GM18519 (cell line): ENCODE measurements at regions not wholly inside any gene's neighbourhood (a gene's known extent, or its start where the extent isn't known, plus 50 kb on each side); places are given as distances from the start of the nearest gene placed in this dataset.

ENCODE experiments used
- ATAC-seq: cut with Tn5 transposase; IDR thresholded peaks from one replicate; pipeline ENCODE4 v1.9.1; 2021; ENCODE audit warnings: mild to moderate bottlenecking, moderate library complexity; ENCODE audit not compliant: unreplicated experiment, low FRiP score

DNA sequence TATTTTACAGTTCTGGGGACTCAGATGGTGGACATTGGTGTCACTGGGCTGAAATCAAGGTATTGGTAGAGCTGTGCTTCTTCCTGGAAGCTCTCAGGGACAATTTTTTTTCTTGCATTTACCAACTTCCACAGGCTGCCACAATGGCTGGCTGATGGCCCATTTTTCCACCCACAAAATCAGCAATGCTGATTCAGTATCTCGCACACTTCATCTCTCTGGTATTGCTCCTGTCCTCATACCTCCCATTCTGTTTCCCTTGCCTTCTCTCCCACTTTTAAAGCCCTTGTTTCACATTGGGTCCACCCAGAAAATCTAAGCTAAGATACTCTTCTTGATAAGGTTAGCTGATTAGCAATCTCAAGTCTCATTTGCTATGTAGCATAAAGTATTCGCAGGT lies 530.9 kb upstream of the POM121L12 start:
- no peak for ATAC-seq

DNA sequence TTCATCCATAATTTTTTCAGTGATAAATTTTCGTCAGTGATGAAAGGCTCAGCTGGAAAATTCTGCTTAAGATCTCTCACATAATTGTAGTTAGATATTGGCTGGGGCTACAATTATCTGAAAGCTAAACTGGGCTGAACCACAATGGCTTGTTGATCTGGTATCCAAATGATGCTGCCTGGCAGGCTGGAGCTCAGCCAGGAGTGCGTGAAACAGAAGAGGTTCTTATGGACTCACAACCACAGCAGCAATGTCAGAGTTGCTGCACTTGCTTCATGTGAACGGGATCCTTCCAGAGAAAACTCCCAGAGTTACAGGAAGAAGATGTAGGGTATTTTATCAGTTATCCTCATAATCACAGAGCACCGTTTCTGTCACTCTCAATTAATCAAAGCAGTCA lies 533.2 kb upstream of the POM121L12 start:
- ATAC-seq, result no peak

DNA sequence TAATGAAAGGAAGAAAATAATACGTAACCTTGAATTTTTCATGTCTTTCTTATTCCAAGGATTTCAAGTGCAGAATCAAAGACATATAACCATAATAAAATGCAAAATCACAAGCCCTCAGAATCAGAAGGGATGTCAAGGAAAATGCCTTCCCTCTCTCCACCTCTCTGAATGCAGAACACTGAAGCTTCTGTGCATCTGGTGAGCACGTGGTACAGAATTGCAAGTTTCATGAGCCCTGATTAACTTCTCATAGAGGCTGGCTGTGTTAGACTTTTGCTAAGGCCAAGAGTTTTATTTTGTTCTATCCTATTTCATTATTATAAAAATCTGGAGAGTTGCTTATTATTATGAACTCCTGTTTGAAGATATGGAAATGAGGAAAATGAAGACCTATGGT lies 533.7 kb upstream of the POM121L12 start:
- no peak for ATAC-seq

DNA sequence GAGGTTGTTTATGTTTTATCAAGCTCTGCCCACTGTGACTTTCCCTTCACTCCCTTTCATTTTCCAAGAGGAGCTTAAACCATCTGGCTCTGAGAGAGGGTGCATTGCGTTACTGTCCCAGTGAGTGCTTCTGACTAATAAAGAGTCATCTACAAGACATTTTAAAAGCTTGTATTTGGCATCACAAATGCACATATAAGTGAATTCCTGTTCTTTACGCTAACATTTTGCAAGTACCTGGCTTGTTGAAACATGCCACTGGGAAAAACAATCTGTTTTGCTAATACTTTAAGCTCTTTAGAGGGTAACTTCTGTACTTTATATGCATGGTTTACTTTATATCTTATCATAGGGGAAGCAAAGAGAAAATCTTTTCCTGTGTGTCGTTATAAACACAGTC lies 534.6 kb upstream of the POM121L12 start:
- ATAC-seq, result no peak

DNA sequence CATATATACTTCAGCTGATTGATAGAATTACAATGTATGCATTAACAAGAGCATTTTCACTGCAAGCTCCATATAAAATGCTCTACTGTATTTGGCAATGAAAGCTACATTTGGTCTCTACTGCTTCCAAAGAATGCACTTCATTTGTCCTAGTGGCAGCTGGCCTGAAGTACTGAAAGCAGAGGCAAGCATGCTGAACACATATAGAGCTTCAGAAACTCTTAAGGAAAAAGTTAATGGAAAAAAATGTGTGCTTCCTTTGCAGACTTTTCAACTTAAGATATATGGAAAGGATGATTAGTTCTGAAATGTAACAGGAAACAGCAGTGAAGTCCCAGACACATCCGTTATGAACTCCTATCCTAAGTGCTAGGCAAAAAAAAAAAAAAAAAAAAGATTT lies 537.1 kb upstream of the POM121L12 start:
- ATAC-seq, result no peak

DNA sequence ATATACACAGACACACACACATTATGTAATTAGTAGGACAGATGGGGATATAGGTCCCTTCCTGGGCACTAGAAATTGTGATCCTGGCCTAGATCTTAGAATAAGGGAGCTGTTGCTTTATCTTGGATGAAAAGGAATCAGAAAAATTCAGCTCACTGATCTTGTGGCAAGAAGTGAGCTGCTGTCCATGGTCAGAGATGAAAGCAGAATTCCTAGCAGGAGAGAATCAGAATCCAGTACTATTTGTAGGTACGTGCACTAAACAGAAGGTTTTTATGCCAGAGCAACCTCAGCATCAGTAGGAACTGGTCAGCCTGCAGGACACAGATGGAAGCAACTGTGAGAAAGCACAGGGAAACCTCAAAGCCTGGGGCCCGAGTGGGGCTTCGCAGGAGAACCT lies 549.2 kb upstream of the POM121L12 start:
- no peak for ATAC-seq

DNA sequence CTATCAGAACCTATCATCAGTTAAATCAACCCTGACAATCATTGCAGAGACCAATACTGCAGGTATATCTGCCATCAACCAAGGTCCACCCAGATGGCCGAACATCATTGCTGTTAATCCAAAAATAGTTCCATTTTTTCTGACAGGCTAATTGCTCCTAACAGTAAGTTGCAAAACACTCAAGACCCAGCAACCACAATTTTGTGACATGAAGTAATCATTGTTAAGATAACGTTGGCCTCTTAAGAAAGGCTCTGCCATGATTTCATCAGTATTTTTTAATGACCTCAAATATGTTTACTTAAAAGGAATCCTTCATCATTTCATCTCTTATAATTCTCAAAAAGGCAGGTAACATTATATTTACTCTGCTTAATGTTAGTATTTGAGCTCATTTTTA lies 553.4 kb upstream of the POM121L12 start:
- ATAC-seq, result no peak

DNA sequence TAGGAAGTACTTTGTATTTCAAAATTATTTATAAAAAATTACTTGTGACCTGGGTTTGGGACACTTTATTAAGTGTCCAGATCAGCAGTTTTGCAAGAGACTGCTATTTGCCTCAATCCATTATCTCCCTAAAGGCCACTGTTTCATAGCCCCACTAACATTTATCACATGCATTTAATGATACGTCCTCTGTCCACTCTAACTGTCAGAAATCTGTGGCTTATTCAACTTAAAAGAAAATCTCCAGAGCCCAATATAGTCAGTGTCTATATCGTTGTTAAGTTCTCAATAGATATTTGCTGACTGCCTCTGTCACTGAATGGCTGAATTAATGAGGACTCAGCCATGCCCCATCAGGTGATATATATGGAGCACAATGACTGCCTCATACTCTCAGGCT lies 553.9 kb upstream of the POM121L12 start:
- no peak for ATAC-seq

DNA sequence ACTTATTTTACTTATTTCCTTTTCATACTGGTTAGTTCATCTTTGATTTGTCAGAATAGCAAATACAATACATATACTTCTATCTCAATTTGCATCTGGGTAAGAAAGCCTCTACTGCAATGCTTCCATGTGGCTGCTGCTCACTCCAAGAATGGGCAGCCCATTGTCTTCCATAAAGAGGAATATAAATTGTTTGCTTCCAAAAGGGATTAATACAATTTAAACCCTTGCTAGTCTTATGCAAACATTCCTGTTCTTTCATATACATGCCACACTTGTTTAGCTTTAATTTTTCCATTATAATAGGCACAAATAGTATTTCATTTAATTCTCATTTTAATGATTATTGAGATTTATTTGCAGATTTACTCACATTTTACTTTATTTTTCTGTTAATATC lies 555.4 kb upstream of the POM121L12 start:
- ATAC-seq, result no peak

DNA sequence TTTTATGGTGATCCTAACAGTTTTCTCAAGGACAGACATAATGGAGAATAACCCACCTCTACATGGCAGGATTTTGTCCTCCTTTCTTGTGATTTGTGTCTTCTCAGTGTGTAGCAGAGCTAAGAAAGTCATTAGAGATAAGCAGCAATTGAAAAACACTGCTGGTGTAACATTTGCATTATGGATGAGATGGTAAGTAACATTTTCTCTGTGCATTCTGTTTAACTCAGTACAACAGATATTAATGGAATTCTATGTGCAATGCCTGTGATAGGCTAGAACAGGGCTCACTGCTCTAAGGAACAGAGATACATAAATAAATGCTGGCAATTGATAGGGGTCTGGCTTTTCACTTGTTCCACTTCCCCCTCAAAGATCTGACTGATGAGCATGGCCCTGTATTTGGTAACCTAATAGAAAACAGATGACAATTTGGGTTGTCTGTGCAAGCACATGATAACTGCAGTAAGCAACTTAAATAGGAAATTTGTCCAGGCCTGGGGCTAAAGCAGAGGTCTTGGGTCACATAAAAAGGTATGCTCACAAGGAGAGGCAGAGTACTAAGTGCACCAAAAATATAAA lies 560.3 kb upstream of the POM121L12 start:
- no peak for ATAC-seq

DNA sequence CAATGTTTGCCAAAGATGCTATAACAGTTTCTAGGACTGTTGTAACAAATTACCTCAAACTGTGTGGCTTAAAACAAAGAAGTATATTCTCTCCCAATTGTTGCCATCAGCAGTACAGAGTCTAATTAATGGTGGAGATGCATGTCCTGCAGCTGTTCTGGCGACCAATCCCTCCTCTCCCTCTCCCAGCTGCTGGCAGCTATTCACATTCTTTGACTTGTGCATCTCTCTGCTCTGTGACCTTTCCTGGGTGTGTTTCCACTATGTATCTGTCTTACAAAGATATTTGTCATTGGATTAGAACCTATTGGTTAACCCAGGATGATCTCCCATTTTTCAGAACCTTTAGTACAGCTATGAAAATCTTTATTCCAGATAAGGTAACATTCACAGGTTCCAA lies 561.7 kb upstream of the POM121L12 start:
- ATAC-seq, result no peak

DNA sequence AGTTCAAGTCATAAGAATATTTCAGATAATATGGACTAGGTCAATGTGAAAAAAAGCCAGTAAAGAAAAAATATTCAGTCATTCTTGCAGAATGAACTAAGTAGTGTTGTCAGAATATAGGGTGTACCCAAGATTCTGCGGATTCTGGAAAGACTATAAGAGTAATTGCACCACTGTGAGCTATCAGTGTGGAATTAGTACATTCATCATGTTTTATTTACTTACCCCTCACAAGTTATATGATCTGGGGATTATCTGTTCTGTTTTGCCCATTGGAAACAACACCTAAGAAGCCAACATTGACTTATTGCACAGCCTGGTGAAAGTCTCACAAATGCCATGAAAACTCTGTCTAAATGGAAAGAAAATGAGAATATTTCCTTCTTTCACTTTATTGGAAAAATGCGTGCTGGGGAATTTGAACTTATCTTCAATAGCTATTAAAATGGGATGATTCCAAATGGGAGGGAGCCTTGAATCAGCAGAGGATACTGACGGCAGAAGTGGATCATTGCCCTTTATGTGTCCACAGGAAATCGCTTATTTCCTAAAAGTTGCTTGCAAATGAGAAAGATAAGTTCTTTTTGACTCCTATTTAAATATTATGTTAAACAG lies 563.3 kb upstream of the POM121L12 start:
- no peak for ATAC-seq

DNA sequence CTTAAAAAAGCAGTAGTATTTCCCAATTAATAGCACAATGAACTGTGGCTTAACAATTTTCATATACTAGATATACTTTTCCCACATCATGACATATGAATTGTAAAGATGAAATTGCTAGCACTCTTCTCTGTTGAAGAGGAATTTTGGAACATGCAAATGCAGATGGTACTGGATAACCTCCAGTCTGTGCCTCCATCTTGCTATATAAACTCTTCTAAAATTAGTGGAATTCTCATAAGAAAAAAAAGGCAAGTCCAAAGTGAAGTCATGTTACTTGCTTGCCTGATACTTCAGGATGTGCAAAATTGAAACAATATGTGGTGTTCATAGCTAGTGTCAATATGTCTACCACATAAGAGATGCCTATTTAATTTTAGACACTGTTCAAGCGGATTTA lies 570.2 kb upstream of the POM121L12 start:
- ATAC-seq, result no peak

DNA sequence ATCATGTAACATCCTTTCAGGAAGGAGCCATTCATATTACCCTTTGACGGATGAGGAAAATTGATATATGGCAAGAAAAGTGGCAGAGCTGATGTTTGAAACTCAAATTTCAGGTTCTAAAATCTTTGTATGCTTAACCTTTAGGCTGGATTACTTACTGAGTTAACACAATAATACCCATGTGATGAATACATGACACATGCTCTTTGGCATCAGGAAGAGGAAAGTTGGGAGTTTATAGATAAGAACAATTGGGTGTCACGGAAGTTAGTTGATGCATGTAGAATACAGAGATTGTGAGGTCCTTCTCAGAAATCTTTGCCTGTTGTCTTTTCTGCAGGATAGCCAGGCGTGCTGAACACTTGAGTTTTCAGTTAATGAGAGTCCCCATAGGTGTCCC lies 572.1 kb upstream of the POM121L12 start:
- no peak for ATAC-seq

DNA sequence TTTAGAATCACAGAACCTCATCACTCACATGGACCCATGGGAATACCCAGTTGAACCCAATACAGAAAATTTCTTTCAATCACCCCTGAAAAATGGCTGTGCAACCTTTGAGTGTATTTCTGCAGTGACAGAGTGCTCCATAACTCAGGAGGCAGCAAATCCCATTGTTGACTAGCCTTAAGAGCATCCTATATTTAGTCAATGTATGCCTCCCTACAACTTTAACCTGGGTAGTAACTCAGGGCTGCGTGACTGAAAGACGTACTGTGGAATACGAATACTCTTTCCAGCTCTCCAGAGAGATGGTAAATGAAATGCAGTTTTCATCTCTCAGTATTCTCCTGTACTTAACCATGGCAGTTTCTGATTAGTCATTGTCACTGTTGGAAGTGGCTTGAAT lies 573.0 kb upstream of the POM121L12 start:
- no peak for ATAC-seq

DNA sequence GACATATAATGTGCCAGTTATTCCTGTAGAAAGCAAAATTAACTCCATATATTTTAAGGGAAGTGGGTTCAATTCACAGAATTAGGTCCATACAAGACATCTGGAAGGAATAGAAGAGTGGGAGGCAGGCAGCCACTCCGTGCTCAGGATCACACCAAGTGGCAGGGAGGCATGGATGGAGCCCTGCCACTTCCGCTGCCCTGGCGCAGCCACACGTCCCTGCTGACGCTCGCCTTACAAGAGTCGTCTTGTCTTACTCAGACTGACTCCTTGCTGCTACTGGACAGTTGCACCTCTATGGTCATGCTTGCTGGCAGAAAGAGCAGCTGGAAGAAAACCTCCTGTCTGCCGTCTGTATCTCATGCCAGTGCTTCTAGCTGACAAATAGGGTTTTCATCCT lies 579.9 kb upstream of the POM121L12 start:
- no peak for ATAC-seq

DNA sequence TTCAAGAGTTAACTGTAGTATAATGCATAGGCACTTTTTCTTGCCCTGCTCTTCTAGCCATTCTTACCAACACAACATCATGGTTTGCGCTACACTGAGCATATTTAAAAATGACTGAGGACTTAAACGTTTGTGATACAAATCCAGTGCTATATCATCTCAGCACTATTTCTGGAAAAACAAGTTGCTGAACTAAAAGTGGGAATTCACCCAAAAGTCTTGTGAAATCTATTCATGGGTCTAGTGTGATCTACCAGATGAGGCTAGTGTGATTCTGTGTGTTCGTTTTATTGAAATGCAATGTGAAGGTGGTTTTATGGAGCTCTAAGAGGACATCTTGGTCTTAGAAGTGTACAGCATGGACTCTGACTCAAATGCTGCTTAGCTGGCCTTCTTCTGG lies 584.6 kb upstream of the POM121L12 start:
- no peak for ATAC-seq

DNA sequence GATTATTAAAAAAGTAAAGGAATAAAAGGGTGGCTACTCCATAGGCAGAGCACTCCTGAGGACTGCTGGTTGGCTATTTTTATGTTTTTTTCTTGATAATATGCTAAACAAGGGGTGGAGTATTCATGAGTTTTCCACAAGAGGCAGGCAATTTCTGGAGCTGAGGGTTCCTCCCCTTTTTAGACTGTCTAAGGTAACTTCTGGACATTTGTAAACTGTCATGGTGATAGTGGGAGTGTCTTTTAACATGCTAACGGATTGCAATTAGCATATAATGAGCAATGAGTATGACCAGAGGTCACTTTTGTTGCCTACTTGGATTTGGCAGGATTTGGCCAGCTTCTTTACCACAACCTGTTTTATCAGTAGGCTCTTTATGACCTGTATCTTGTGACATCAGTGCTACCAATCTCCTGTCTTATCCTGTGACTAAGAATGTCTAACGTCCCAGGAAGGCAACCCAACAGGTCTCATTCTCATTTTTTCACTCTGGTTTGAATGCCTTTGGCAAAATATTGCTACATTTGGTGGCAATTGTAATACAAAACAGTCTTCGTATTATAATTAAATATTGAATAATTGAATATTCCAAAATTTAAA lies 587.8 kb upstream of the POM121L12 start:
- no peak for ATAC-seq

DNA sequence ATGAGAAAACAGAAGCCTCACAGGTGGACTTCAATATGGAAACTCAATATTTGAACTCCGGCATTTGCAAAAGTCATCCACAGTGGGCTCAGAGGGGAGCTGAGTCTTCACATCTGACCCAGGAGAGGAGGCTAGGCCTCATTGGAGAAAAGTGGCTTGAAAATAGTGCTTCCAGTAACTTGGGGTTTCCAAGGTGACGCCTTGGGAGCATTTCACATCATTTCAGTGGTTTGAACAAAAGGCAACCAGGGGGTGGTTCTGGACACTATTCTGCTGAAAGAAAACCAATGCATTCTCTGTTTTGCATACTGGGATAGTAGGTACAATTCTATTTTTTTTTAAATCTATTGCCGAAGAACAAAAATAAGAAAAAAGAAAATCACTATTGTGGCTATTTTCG lies 599.2 kb upstream of the POM121L12 start:
- ATAC-seq, result no peak

DNA sequence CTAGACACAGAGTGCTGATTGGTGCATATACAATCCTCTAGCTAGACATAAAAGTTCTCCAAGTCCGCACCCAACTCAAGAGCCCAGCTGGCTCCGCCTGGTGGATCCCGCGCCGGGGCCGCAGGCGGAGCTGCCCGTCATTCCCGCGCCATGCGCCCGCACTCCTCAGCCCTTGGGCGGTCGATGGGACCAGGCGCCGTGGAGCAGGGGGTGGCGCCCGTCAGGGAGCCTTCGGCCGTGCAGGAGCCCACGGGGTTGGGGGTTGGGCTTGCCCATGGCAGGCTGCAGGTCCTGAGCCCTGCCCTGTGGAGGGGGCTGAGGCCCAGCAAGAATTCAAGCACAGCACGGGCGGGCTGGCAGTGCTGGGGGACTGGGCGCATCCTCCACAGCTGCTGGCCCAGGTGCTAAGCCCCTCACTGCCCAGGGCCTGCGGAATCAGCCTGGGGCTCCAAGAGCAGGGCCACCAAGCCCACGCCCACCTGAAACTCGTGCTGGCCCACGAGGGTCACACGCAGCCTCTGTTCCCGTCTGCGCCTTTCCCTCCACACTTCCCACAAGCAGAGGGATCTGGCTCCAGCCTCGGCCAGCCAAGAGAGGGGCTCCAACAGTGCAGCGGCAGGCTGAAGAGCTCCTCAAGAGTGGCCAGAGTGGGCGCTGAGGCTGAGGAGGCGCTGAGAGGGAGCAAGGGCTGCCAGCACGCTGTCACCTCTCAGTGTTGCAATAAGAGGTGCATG lies 604.2 kb upstream of the POM121L12 start:
- ATAC-seq, result no peak

DNA sequence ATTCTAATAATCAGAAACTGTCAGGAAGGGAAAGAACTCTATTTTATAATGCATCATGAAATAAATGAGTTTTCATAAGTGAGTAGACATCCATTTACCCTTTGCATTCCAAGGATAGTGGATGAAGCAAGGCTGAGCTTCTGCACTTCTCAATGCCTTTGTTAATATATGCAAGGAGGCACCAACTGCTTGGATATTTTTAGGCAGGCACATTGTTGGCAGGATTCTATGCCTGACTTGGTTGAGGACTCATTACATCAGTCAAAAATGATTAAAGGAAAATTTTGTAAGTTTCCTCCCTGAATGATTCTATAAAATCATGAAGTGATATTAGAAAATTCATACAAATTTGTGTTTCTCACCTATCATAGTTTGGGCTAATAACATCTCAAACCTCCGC lies 612.2 kb upstream of the POM121L12 start:
- no peak for ATAC-seq

DNA sequence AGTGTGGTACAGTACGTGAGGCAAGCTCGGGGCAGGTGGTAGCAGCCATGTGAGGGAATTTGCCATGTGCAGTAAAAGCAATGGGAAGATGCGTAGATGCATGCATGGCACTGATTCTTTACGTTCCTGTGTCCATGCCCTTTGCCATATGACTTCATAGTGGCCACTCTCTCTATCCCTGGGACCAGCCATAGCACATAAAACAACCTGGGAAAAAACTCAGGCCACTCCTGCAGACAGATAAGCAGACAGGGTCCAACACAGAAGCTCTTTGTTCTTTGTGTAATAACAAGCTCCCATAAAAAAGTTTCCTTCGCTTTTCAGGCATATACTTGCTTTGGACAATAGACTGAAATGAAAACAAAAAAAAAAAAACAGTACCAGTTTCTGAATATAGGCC lies 622.4 kb upstream of the POM121L12 start:
- ATAC-seq, result no peak
